Activated naive CD4-positive, alpha-beta T cell treated with anti-CD3 and anti-CD28 coated beads, Interleukin-2, amount 50 U/mL, for 24 hours (primary cell): ENCODE measurements at regions not wholly inside any gene's neighbourhood (a gene's known extent, or its start where the extent isn't known, plus 50 kb on each side); places are given as distances from the start of the nearest gene placed in this dataset.
A peak's percentile ranks its signal among the peaks of the same experiment; 100 is the strongest.

Experiments used
- H3K27ac Mint-ChIP-seq: one replicate; pipeline ENCODE4 v1.8.0; 2021; ENCODE audit warnings: mild to moderate bottlenecking, mixed read lengths
- H3K27me3 Mint-ChIP-seq: one replicate; pipeline ENCODE4 v1.8.0; 2021; ENCODE audit warnings: mixed read lengths
- H3K36me3 Mint-ChIP-seq: one replicate; pipeline ENCODE4 v1.8.0; 2021; ENCODE audit warnings: mixed read lengths
- H3K4me1 Mint-ChIP-seq: one replicate; pipeline ENCODE4 v1.8.0; 2021; ENCODE audit warnings: mixed read lengths
- H3K4me3 Mint-ChIP-seq: one replicate; pipeline ENCODE4 v1.8.0; 2021; ENCODE audit warnings: mild to moderate bottlenecking, mixed read lengths
- H3K9me3 Mint-ChIP-seq: one replicate; pipeline ENCODE4 v1.8.0; 2021; ENCODE audit warnings: mixed read lengths

GRCh38 chr3:104566054-104566453, 800.7 kb upstream of the ALCAM start:
- no peak overlapping the region for H3K27ac Mint-ChIP-seq
- no peaks in the 10 kb centered on the region for H3K36me3 Mint-ChIP-seq
- no peaks in the 10 kb centered on the region for H3K9me3 Mint-ChIP-seq
- peaks cover 3% of the 10 kb centered on the region for H3K4me1 Mint-ChIP-seq
- no peak overlapping the region for H3K4me3 Mint-ChIP-seq
- H3K27me3 Mint-ChIP-seq = peaks cover 10% of the 10 kb centered on the region

DNA sequence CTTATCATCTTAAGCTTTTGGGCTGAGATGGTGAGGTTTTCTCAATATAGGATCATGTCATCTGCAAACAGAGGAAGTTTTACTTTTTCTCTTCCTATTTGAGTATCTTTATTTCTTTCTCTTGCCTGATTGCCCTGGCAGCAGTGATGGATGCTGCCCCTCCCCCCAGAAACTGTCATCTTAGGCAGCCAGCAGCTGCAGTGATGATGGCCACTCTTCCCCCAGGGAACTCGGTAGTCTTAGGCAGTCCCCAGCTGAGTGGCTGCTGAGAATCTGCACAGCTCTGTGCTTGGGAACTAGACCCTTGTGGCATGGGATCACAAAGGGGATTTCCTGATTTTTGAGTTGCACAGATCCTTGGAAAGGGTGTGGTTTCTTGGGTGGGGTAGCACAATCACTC, 791.1 kb upstream of the ALCAM start:
- H3K4me1 Mint-ChIP-seq = no peaks in the 10 kb centered on the region
- no peaks in the 10 kb centered on the region for H3K36me3 Mint-ChIP-seq
- H3K9me3 Mint-ChIP-seq = no peaks in the 10 kb centered on the region
- no peak overlapping the region for H3K27ac Mint-ChIP-seq
- peaks cover 10% of the 10 kb centered on the region for H3K27me3 Mint-ChIP-seq
- H3K4me3 Mint-ChIP-seq = no peak overlapping the region

- H3K36me3 Mint-ChIP-seq = no peaks in the 10 kb centered on the region
- no peak overlapping the region for H3K4me3 Mint-ChIP-seq
- H3K9me3 Mint-ChIP-seq = no peaks in the 10 kb centered on the region
- H3K27me3 Mint-ChIP-seq = peaks cover 7% of the 10 kb centered on the region
- H3K4me1 Mint-ChIP-seq = no peaks in the 10 kb centered on the region
- no peak overlapping the region for H3K27ac Mint-ChIP-seq
Measured at GRCh38 chr3:104578558-104578957, 788.2 kb upstream of the ALCAM start.

DNA sequence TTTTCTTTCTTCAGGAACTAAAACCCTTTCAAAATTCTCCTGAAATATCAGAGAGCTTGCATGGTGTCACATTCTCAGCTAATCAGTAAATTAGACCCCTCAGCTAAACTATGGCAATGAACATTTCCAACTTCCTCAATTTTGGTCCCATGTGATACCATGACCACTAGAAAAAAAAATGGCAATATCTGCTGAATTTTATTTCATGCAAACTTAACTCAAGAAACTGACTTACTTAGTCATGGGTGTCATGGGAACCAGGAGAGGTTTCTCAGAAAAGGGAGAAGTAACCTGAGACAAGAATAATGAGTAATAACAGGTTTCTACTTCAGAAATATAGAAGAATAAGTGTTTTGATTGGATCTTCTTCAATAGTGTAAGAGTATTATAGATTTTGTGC, 784.6 kb upstream of the ALCAM start:
- no peak overlapping the region for H3K4me3 Mint-ChIP-seq
- H3K36me3 Mint-ChIP-seq = no peaks in the 10 kb centered on the region
- no peak overlapping the region for H3K27ac Mint-ChIP-seq
- H3K9me3 Mint-ChIP-seq = no peaks in the 10 kb centered on the region
- H3K4me1 Mint-ChIP-seq = no peaks in the 10 kb centered on the region
- peaks cover 6% of the 10 kb centered on the region for H3K27me3 Mint-ChIP-seq

- Mint-ChIP-seq H3K36me3 (no peaks in the 10 kb centered on the region), H3K4me3 (no peak overlapping the region), H3K4me1 (no peaks in the 10 kb centered on the region), H3K9me3 (no peaks in the 10 kb centered on the region), H3K27me3 (peaks cover 8% of the 10 kb centered on the region), H3K27ac (no peak overlapping the region)
Measured at GRCh38 chr3:104584682-104585081, 782.0 kb upstream of the ALCAM start.

GRCh38 chr3:104586344-104586743, 780.4 kb upstream of the ALCAM start:
- H3K4me1 Mint-ChIP-seq = no peaks in the 10 kb centered on the region
- H3K36me3 Mint-ChIP-seq = no peaks in the 10 kb centered on the region
- H3K27me3 Mint-ChIP-seq = peaks cover 8% of the 10 kb centered on the region

DNA sequence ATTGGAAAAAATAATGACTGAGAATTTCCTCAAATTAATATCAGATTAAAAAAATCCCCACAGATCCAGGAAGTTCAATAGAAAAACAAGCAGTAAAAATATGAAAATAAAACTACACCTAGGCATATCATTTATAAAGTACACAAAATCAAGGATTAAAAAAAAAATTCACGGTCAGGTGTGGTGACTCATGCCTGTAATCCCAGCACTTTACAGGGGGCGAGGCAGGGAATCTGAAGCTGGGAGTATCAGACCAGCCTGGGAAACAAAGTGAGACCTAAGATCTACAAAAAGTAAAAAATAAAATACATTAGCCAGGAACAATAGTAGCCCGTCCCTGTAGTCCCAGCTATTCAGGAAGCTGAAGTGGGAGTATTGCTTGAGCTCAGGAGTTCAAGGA, 778.3 kb upstream of the ALCAM start:
- H3K27me3 Mint-ChIP-seq = peaks cover 6% of the 10 kb centered on the region
- no peak overlapping the region for H3K27ac Mint-ChIP-seq
- H3K9me3 Mint-ChIP-seq = no peaks in the 10 kb centered on the region
- H3K4me3 Mint-ChIP-seq = no peak overlapping the region
- H3K4me1 Mint-ChIP-seq = peaks cover 5% of the 10 kb centered on the region
- no peaks in the 10 kb centered on the region for H3K36me3 Mint-ChIP-seq

More at GRCh38 chr3:104586344-104586743, 780.4 kb upstream of the ALCAM start:
- H3K4me3 Mint-ChIP-seq = no peak overlapping the region
- H3K27ac Mint-ChIP-seq = no peak overlapping the region
- H3K9me3 Mint-ChIP-seq = no peaks in the 10 kb centered on the region

DNA sequence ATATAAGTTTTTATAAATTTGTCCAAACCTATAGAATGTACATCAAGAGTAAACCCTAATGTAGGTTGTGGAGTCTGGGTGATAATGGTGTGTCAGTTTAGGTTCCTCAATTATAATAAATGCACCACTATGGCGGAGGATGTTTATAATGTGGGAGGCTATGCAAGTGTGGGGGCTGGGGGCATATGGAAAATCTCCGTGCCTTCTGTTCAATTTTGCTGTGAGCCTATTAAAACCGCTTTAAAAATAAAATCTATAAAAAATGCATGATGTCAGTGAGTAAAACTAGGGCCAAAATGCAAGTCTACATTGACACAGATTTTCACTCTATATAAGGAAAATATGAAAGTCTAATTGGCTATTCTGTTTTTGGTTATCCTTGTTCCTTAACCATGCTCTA, 774.9 kb upstream of the ALCAM start:
- Mint-ChIP-seq H3K9me3 (no peaks in the 10 kb centered on the region), H3K27me3 (peaks cover 2% of the 10 kb centered on the region), H3K36me3 (no peaks in the 10 kb centered on the region), H3K4me1 (peaks cover 5% of the 10 kb centered on the region), H3K4me3 (no peak overlapping the region), H3K27ac (no peak overlapping the region)

DNA sequence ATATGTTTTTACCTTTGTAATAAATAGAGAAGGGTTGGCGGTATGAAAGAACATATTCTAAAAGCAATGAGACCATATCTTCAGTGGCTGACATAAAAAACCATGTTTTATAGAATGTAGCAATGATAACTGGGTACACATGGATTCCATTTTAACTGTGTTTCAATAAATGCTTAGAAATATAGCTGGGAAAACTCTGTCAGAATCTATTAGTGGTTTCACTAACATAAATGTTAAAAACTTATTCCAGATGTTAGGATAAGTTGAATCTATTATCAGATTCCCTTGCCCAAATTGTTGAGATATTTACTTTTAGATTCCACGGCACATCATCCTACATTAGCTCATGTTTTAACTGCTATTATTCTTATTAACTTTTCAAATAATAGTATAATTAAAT, 772.2 kb upstream of the ALCAM start:
- Mint-ChIP-seq H3K4me3 (no peak overlapping the region), H3K36me3 (no peaks in the 10 kb centered on the region)

GRCh38 chr3:104596054-104596453, 770.7 kb upstream of the ALCAM start:
- Mint-ChIP-seq H3K27ac (no peak overlapping the region), H3K36me3 (no peaks in the 10 kb centered on the region)

More for the DNA sequence above, 772.2 kb upstream of the ALCAM start:
- Mint-ChIP-seq H3K9me3 (no peaks in the 10 kb centered on the region), H3K4me1 (peaks cover 5% of the 10 kb centered on the region), H3K27ac (no peak overlapping the region), H3K27me3 (no peaks in the 10 kb centered on the region)

DNA sequence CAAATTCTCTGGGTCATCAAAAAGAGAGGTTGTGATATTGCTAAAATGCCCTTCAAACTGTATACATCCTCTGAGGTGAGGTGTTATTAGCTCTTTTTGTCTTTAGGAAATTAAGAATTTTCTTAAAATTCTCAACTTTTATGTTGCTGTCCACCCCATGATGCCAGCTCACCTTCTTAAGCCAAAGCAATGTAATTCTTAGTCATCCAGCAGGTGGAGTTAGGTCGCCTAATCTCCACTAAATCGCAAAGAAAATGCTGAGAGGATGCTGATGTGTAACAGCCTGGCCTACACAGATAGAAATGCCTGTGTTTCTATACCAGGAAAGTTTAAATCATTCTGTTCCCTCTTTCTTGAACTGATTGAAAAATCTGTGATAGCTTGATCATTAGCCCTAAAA, 770.2 kb upstream of the ALCAM start:
- Mint-ChIP-seq H3K36me3 (no peaks in the 10 kb centered on the region), H3K4me3 (no peak overlapping the region), H3K4me1 (peaks cover 5% of the 10 kb centered on the region), H3K9me3 (no peaks in the 10 kb centered on the region), H3K27ac (no peak overlapping the region), H3K27me3 (peaks cover 1% of the 10 kb centered on the region)

More at GRCh38 chr3:104596054-104596453, 770.7 kb upstream of the ALCAM start:
- H3K27me3 Mint-ChIP-seq = peaks cover 1% of the 10 kb centered on the region
- H3K9me3 Mint-ChIP-seq = no peaks in the 10 kb centered on the region
- peaks cover 5% of the 10 kb centered on the region for H3K4me1 Mint-ChIP-seq
- no peak overlapping the region for H3K4me3 Mint-ChIP-seq

GRCh38 chr3:104598848-104599511, 767.7 kb upstream of the ALCAM start:
- H3K4me3 Mint-ChIP-seq = no peak overlapping the region
- H3K4me1 Mint-ChIP-seq = no peaks in the 10 kb centered on the region
- no peak overlapping the region for H3K27ac Mint-ChIP-seq
- no peaks in the 10 kb centered on the region for H3K9me3 Mint-ChIP-seq
- no peaks in the 10 kb centered on the region for H3K36me3 Mint-ChIP-seq
- H3K27me3 Mint-ChIP-seq = peaks cover 6% of the 10 kb centered on the region

- Mint-ChIP-seq H3K4me1 (no peaks in the 10 kb centered on the region), H3K27ac (no peak overlapping the region), H3K4me3 (no peak overlapping the region), H3K36me3 (no peaks in the 10 kb centered on the region), H3K27me3 (peaks cover 9% of the 10 kb centered on the region), H3K9me3 (no peaks in the 10 kb centered on the region)
Measured at GRCh38 chr3:104604326-104605010, 762.2 kb upstream of the ALCAM start.

DNA sequence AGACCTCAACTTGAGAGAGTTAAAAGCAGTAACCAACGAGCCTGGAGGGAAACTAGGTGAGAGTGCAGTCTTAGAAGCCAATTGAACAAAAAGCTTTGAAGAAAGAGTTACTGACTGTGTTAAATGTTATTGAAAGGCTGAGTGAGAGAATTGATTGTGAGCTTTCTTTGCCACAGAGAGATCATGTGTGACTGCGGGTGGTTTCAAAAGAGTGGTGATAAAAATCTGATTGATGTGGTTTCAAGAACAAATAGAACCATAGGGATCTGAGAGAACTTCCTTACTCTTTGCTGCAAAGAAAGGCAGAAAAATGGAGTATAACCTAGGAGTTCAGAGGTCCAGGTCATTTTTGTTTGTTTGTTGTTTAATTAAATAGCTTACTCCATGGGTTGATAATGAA, 759.9 kb upstream of the ALCAM start:
- H3K4me1 Mint-ChIP-seq = no peaks in the 10 kb centered on the region
- peaks cover 7% of the 10 kb centered on the region for H3K27me3 Mint-ChIP-seq
- no peak overlapping the region for H3K27ac Mint-ChIP-seq
- no peaks in the 10 kb centered on the region for H3K9me3 Mint-ChIP-seq
- H3K4me3 Mint-ChIP-seq = no peak overlapping the region
- no peaks in the 10 kb centered on the region for H3K36me3 Mint-ChIP-seq

- H3K27me3 Mint-ChIP-seq = no peaks in the 10 kb centered on the region
- peak overlapping the region; percentile 12 for H3K27ac Mint-ChIP-seq
- no peaks in the 10 kb centered on the region for H3K36me3 Mint-ChIP-seq
- H3K4me3 Mint-ChIP-seq = no peak overlapping the region
- H3K4me1 Mint-ChIP-seq = no peaks in the 10 kb centered on the region
- no peaks in the 10 kb centered on the region for H3K9me3 Mint-ChIP-seq
Measured at GRCh38 chr3:104610730-104611652, 755.7 kb upstream of the ALCAM start.

DNA sequence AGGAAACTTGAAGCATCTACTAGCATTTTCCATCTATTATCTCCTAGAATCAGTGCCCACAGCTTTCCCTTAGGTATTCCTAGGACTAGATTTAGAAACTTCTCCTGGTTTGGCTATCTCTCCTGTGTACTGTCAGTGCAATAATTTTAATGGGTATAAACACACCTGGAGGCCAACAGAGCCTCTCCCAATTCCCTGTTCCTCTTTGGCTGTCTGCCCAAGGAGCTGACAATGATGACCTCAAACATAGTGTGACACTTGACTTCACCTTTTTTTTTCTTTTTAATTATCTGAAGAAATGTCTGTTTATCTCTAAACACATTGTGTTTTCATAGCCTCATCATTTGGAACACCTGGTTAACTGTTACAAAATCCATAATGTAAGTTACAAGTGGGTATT, 754.5 kb upstream of the ALCAM start:
- no peak overlapping the region for H3K27ac Mint-ChIP-seq
- H3K4me1 Mint-ChIP-seq = no peaks in the 10 kb centered on the region
- H3K36me3 Mint-ChIP-seq = no peaks in the 10 kb centered on the region
- no peak overlapping the region for H3K4me3 Mint-ChIP-seq
- no peaks in the 10 kb centered on the region for H3K9me3 Mint-ChIP-seq
- no peaks in the 10 kb centered on the region for H3K27me3 Mint-ChIP-seq
